ENCODE measurements at regions not wholly inside any gene's neighbourhood (a gene's known extent, or its start where the extent isn't known, plus 50 kb on each side); places are given as distances from the start of the nearest gene placed in this dataset.

DNA sequence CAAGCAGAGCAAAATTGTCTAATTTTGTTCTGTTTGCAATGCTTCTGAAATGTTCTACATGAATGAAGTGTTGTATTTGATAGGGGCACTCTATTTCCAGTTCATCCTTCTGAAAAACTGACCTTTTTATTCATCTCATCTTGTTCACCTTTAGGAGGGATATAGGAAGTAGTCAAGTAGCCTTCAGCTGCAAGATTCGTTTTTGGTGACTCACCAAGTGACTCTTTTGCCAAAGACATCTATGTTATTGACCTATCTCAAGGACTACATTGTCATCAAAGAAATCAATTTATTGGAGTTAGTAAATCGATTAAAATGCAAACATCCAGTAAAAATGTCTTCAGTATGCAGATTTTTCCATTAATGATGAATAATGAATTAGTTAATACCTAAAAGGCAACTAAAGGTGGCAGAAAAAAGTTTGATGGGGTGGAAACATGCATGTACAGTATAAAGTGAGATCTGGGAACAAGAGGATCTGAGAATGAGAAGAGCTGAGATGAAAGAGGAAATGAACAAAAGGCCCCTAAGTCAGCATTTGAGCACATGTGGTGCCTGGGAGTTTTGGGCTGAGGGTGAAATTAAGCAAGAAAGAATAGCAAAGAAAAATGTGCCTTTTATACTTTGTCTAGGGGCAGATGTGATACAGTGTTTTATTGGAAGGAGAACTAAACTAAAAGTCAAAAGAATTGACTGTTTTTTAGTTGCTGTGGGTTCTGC, 255.1 kb upstream of the LINC00305 start (continued):
- TF ChIP-seq, protein P1, sequence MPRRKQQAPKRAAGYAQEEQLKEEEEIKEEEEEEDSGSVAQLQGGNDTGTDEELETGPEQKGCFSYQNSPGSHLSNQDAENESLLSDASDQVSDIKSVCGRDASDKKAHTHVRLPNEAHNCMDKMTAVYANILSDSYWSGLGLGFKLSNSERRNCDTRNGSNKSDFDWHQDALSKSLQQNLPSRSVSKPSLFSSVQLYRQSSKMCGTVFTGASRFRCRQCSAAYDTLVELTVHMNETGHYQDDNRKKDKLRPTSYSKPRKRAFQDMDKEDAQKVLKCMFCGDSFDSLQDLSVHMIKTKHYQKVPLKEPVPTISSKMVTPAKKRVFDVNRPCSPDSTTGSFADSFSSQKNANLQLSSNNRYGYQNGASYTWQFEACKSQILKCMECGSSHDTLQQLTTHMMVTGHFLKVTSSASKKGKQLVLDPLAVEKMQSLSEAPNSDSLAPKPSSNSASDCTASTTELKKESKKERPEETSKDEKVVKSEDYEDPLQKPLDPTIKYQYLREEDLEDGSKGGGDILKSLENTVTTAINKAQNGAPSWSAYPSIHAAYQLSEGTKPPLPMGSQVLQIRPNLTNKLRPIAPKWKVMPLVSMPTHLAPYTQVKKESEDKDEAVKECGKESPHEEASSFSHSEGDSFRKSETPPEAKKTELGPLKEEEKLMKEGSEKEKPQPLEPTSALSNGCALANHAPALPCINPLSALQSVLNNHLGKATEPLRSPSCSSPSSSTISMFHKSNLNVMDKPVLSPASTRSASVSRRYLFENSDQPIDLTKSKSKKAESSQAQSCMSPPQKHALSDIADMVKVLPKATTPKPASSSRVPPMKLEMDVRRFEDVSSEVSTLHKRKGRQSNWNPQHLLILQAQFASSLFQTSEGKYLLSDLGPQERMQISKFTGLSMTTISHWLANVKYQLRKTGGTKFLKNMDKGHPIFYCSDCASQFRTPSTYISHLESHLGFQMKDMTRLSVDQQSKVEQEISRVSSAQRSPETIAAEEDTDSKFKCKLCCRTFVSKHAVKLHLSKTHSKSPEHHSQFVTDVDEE (CRISPR knock-in tag; IDR thresholded peaks at IDR 0.05): no peak
- TF ChIP-seq SNAI2 (CRISPR knock-in tag; IDR thresholded peaks at IDR 0.05): no peak

DNA sequence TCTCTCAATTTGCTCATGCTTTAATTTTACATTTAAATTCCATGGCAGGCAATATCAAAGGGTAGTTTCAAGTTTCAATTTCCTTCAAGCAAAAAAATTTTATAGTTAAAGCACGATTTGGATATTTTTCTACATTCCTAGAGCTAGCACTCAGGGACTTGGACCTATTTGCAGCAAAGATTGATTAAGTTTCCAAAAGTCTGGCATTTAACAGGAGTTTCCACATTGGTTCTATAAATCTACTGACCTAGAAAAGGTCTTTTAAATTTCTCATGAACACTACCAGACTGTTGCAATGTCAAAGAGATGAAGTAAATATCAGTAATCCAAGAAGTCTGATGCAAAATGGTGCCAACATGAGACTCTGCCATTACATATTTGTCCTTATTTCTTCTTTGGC, 253.7 kb upstream of the LINC00305 start:
- no peak for TF ChIP-seq SNAI2 (CRISPR knock-in tag; IDR thresholded peaks at IDR 0.05)
- no peak for TF ChIP-seq ESRRG (CRISPR knock-in tag; IDR thresholded peaks at IDR 0.05)
- no peak for TF ChIP-seq ZNF70 (CRISPR knock-in tag; IDR thresholded peaks at IDR 0.05)
- TF ChIP-seq OSR1 (CRISPR knock-in tag; IDR thresholded peaks at IDR 0.05): no peak
- TF ChIP-seq, protein P2, sequence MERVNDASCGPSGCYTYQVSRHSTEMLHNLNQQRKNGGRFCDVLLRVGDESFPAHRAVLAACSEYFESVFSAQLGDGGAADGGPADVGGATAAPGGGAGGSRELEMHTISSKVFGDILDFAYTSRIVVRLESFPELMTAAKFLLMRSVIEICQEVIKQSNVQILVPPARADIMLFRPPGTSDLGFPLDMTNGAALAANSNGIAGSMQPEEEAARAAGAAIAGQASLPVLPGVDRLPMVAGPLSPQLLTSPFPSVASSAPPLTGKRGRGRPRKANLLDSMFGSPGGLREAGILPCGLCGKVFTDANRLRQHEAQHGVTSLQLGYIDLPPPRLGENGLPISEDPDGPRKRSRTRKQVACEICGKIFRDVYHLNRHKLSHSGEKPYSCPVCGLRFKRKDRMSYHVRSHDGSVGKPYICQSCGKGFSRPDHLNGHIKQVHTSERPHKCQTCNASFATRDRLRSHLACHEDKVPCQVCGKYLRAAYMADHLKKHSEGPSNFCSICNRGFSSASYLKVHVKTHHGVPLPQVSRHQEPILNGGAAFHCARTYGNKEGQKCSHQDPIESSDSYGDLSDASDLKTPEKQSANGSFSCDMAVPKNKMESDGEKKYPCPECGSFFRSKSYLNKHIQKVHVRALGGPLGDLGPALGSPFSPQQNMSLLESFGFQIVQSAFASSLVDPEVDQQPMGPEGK (CRISPR knock-in tag; IDR thresholded peaks at IDR 0.05; ENCODE audit: borderline replicate concordance): no peak
- no peak for TF ChIP-seq GLIS3 (CRISPR knock-in tag; IDR thresholded peaks at IDR 0.05)
- no peak for TF ChIP-seq TOX (CRISPR knock-in tag; IDR thresholded peaks at IDR 0.05; ENCODE audit: borderline replicate concordance)
- TF ChIP-seq ZC3H10 (CRISPR knock-in tag; IDR thresholded peaks at IDR 0.05): no peak
- TF ChIP-seq ZNF8 (CRISPR knock-in tag; IDR thresholded peaks at IDR 0.05): no peak
- no peak for TF ChIP-seq ZFP3 (CRISPR knock-in tag; IDR thresholded peaks at IDR 0.05)
- TF ChIP-seq ARNTL (CRISPR knock-in tag; IDR thresholded peaks at IDR 0.05; ENCODE audit: borderline replicate concordance, low read depth): no peak
- no peak for TF ChIP-seq ZFP30 (CRISPR knock-in tag; IDR thresholded peaks at IDR 0.05)
- no peak for TF ChIP-seq ZNF565 (CRISPR knock-in tag; conservative IDR thresholded peaks at IDR 0.05; ENCODE audit: low read depth)
- TF ChIP-seq, protein P3, sequence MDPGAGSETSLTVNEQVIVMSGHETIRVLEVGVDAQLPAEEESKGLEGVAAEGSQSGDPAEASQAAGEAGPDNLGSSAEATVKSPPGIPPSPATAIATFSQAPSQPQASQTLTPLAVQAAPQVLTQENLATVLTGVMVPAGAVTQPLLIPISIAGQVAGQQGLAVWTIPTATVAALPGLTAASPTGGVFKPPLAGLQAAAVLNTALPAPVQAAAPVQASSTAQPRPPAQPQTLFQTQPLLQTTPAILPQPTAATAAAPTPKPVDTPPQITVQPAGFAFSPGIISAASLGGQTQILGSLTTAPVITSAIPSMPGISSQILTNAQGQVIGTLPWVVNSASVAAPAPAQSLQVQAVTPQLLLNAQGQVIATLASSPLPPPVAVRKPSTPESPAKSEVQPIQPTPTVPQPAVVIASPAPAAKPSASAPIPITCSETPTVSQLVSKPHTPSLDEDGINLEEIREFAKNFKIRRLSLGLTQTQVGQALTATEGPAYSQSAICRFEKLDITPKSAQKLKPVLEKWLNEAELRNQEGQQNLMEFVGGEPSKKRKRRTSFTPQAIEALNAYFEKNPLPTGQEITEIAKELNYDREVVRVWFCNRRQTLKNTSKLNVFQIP (CRISPR knock-in tag; IDR thresholded peaks at IDR 0.05; ENCODE audit: borderline replicate concordance, low read depth): no peak
- no peak for TF ChIP-seq TCF4 (CRISPR knock-in tag; IDR thresholded peaks at IDR 0.05; ENCODE audit: borderline replicate concordance)
- TF ChIP-seq, protein P4, sequence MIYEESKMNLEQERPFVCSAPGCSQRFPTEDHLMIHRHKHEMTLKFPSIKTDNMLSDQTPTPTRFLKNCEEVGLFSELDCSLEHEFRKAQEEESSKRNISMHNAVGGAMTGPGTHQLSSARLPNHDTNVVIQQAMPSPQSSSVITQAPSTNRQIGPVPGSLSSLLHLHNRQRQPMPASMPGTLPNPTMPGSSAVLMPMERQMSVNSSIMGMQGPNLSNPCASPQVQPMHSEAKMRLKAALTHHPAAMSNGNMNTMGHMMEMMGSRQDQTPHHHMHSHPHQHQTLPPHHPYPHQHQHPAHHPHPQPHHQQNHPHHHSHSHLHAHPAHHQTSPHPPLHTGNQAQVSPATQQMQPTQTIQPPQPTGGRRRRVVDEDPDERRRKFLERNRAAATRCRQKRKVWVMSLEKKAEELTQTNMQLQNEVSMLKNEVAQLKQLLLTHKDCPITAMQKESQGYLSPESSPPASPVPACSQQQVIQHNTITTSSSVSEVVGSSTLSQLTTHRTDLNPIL (CRISPR knock-in tag; IDR thresholded peaks at IDR 0.05; ENCODE audit: low read depth): no peak
- no peak for TF ChIP-seq ISL1 (CRISPR knock-in tag; IDR thresholded peaks at IDR 0.05)
- no peak for TF ChIP-seq PPARA (CRISPR knock-in tag; IDR thresholded peaks at IDR 0.05; ENCODE audit: borderline replicate concordance)
- no peak for ATAC-seq

GRCh38 chr18:64401268-64402060, 252.6 kb upstream of the LINC00305 start:
- TF ChIP-seq RARB (CRISPR knock-in tag; IDR thresholded peaks at IDR 0.05) (no peak), OSR1 (CRISPR knock-in tag; IDR thresholded peaks at IDR 0.05) (no peak), BACH2 (CRISPR knock-in tag; IDR thresholded peaks at IDR 0.05; ENCODE audit: borderline replicate concordance) (no peak)
- TF ChIP-seq, protein P3 (CRISPR knock-in tag; IDR thresholded peaks at IDR 0.05; ENCODE audit: borderline replicate concordance, low read depth): no peak

More at GRCh38 chr18:64401268-64402060, 252.6 kb upstream of the LINC00305 start:
- ATAC-seq: no peak
